Caki2 (cell line): ENCODE measurements at regions not wholly inside any gene's neighbourhood (a gene's known extent, or its start where the extent isn't known, plus 50 kb on each side); places are given as distances from the start of the nearest gene placed in this dataset.

Source experiments
- DNase-seq: peaks from one replicate; pipeline ENCODE4 v3.0.0-alpha.2; 2015; ENCODE audit warnings: low read depth
- in situ Hi-C: cut with HindIII; loops from 2 replicates; pipeline ENCODE4 v1.10.0; 2016; ENCODE audit warnings: low sequenced_read_pairs, low pct_unique_long_range_greater_than_20kb, mixed read lengths

GRCh38 chr13:31081316-31081715 lies 80.4 kb downstream of the HSPH1 start:
- in situ Hi-C loops, result no loop called here
- DNase-seq, result no peak

- DNase-seq, result no peak
- in situ Hi-C loops, result no loop called here
These were observed 86.9 kb downstream of the HSPH1 start for GRCh38 chr13:31074756-31075155.

GRCh38 chr13:31073859-31074718 lies 87.6 kb downstream of the HSPH1 start:
- in situ Hi-C loops, result no loop called here

GRCh38 chr13:31072041-31072440 lies 89.7 kb downstream of the HSPH1 start:
- in situ Hi-C loops, result no loop called here
- DNase-seq, result no peak

More at GRCh38 chr13:31073859-31074718, 87.6 kb downstream of the HSPH1 start:
- no peak for DNase-seq

- in situ Hi-C loops, result no loop called here
- DNase-seq, result no peak
These were observed 91.7 kb downstream of the HSPH1 start for GRCh38 chr13:31069808-31070534.

GRCh38 chr13:31068119-31068423 lies 93.6 kb downstream of the HSPH1 start:
- in situ Hi-C loops, result no loop called here
- no peak for DNase-seq

GRCh38 chr13:31067416-31068118 lies 94.1 kb downstream of the HSPH1 start:
- DNase-seq, result no peak
- in situ Hi-C loops, result no loop called here

- in situ Hi-C loops, result no loop called here
- no peak for DNase-seq
These were observed 97.1 kb downstream of the HSPH1 start for GRCh38 chr13:31064636-31065035.

GRCh38 chr13:31063772-31064171 lies 97.9 kb downstream of the HSPH1 start:
- in situ Hi-C loops, result no loop called here
- no peak for DNase-seq

GRCh38 chr13:31060655-31061054 lies 101.0 kb downstream of the HSPH1 start:
- in situ Hi-C loops, result no loop called here
- no peak for DNase-seq

GRCh38 chr13:31060220-31060619 lies 101.5 kb downstream of the HSPH1 start:
- in situ Hi-C loops, result no loop called here
- no peak for DNase-seq

GRCh38 chr13:31057403-31058033 lies 104.2 kb downstream of the HSPH1 start:
- in situ Hi-C loops, result no loop called here
- no peak for DNase-seq

GRCh38 chr13:31056644-31057271 lies 104.9 kb downstream of the HSPH1 start:
- DNase-seq, result no peak
- in situ Hi-C loops, result no loop called here

- in situ Hi-C loops, result no loop called here
- DNase-seq, result no peak
These were observed 106.1 kb downstream of the HSPH1 start for GRCh38 chr13:31055589-31055988.

- in situ Hi-C loops, result no loop called here
- no peak for DNase-seq
These were observed 107.1 kb downstream of the HSPH1 start for GRCh38 chr13:31054632-31055031.

GRCh38 chr13:31053896-31054295 lies 107.8 kb downstream of the HSPH1 start:
- DNase-seq, result no peak
- in situ Hi-C loops, result no loop called here

GRCh38 chr13:31053091-31053490 lies 108.6 kb downstream of the HSPH1 start:
- DNase-seq, result peak; percentile 25
- in situ Hi-C loops, result no loop called here

- in situ Hi-C loops, result no loop called here
These were observed 109.2 kb downstream of the HSPH1 start for GRCh38 chr13:31052478-31052877.

More at GRCh38 chr13:31052478-31052877, 109.2 kb downstream of the HSPH1 start:
- DNase-seq, result no peak
